ENCODE measurements at regions not wholly inside any gene's neighbourhood (a gene's known extent, or its start where the extent isn't known, plus 50 kb on each side); places are given as distances from the start of the nearest gene placed in this dataset.

DNA sequence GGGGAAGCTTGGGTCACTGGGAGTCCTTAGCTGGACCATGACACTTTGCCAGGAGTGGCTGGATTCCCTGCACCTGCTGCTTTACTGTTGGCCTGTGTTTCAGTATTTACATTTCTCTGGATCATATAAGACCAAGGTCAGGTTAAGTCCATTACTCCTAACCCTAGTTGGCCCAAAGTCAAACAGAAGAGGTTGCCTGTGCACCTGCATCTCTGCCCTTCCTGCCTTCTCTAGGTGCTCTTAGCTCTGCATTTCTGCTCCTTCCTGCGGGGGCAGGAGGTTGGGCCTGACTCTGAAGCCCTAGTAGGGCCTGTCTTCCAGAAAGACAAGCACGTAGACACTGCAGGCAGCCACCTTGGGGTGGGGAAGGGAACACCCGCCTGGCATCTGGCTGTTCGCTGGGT is 124.3 kb downstream of the RPLP1 start:
- DNase-seq (ENCODE audit: low spot score): no peak

DNA sequence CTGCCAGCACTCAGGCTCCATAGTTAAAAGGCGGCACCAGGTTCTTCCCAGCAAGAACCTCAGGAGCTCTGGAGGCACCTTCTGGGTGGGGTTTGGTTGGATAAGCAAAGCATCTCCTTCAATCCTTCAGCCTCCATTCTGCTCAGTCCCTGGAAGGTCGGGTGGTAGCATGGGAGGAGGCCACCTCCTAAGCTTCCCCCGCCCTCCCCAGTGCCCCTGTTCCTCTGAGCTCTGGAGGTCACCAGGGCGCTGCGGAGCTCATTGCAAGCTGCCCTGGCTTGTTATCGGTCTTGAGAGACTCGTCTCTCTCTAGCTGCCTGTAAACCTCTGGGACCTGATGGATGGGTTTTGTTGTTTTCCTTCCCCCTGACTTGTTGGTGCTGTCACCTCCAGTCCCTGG is 124.8 kb downstream of the RPLP1 start:
- DNase-seq (ENCODE audit: low spot score): no peak

DNA sequence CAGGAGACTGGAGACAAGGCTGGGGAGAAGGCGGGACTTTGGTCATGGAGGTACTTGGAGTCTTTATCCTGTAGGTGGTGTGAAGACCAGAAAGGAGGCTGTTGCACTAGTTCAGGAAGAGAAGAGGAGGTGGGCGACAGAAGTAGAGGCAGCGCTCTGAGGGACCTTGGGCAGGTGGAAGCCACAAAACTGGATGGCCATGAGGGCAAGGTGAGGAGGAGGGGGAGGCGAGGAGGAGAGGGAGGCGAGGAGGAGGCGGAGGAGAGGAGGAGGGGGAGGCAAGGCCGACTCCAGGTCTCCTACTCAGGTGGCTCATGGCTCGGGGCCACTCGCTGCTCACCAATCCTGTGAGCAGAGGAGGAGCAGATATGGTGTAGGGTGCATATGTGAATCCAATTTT is 125.6 kb downstream of the RPLP1 start:
- no peak for DNase-seq (ENCODE audit: low spot score)

DNA sequence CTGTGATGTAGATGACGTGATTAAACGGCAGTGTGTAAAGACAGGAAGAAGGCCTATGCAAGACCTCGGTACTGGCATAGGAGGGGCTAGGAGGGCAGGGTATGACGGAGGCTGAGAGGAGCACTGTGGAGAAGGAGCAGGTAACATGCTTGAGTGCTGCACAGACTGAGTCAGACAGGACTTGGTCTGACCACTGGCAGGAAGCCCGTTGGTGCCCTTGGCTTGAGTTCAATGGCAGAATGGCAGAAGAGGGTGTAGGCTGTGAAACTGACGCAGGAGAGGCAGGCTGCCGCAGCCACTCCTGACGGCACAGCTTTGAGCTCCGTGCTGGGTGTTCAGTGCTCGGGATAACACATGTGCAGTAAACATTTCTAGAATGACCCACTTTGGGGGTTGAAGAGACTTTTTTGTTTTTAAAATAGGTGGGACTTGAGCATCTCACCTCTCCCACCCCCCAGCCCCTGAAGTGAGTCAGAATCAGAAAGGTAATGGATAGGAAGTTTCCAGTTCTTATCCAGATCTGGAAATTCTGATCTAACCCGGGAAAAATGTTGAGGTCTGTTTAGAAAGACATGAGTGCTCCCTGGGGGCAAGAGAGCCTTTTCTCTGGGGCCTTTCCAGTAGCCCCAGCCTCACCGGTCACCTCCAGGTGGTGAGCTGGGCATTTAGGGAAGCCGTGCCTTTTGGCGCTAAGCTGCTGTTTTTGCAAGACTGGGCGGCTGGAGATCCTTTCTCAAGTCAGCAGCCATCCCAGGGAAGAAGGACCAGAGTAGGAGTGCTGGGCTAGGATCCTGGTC is 126.4 kb downstream of the RPLP1 start:
- DNase-seq (ENCODE audit: low spot score): peak; percentile 98

DNA sequence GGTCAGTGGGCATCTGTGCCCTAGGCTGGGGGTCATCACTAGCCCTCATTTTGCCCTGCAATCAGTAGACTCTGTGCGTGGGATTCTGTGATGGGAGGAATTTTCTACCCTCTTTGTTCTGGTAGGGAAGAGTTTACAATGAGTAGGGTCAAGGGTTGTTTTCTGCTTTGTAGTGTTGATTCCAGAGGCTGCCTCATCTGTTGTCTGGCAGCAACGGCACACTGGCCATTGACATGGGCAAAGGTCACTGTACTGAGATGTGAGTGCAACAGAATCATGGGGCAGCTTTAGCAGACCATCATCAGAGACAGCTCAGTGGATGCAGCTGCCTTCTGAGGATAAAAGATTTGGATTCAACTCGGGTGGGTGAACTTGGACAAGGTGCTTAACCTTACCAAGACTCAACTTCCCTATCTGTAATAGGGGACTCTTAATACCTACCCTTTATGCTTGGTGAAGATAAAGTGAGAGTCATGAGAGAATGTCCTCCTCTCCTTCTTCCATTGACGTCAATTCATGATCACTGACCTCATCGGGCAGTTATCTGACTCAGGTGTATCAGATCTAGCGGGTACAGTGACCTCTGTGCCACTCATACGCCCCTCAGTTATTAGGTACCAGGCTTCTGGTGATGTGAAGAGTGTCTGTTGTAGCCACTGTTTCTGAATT is 127.5 kb downstream of the RPLP1 start:
- no peak for DNase-seq (ENCODE audit: low spot score)

DNA sequence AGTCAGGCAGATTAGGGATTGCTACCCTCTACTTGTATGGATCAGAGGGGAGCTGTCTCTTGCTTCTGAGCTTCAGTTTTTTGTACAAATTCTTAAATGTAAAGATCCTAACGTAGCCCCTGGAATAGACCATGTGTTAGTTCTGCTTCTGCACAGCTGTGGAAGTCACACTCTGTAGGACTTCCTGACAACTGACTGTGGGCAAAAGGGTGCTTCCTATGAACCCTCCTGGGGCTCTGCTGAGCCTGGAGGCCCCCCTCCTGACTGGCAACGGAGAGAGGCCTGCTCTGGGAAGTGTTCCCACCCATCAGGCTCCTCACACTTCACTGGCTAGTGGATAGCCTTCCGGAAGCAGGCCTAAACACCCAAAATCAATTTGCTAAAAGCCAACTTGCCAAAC is 131.0 kb downstream of the RPLP1 start:
- DNase-seq (ENCODE audit: low spot score): no peak

DNA sequence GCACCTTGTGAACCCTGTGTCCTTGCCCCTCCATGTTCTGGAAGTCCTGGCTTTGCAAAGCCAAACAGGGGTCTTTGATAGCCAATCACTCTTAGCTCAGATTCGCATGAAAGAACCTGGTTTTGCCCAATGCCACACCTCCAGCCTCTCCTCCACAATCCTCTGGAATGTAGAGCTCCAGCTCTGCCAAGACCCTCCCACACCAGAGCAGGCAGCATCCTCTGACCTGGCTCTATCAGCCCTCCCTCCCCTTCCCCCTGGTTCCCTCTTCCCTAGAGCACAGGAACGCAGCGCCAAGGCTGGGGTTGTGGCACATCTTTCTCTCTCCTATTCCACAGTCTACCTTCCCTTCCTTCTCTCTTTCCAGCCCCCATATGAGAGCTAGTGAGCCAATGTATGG is 133.3 kb downstream of the RPLP1 start:
- no peak for DNase-seq (ENCODE audit: low spot score)

DNA sequence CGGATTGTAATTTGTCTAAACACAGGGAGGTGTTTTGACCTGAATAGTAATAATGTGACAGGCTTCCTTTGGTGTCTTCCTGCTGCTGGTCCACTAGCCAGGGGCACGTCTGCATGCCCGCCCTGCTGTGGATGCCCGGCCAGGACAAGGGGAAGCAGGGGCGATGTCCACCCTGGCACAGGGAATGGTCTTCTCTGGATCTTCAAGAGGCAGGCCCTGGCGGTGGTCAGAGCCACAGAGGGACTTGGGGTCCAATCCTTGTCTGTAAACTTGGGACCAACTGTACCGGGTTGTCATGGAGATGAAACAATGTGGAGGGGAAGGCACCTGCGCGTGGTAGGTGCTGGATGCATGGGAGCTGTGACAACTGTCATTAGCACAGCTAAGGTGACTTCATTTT is 134.1 kb downstream of the RPLP1 start:
- DNase-seq (ENCODE audit: low spot score): no peak

DNA sequence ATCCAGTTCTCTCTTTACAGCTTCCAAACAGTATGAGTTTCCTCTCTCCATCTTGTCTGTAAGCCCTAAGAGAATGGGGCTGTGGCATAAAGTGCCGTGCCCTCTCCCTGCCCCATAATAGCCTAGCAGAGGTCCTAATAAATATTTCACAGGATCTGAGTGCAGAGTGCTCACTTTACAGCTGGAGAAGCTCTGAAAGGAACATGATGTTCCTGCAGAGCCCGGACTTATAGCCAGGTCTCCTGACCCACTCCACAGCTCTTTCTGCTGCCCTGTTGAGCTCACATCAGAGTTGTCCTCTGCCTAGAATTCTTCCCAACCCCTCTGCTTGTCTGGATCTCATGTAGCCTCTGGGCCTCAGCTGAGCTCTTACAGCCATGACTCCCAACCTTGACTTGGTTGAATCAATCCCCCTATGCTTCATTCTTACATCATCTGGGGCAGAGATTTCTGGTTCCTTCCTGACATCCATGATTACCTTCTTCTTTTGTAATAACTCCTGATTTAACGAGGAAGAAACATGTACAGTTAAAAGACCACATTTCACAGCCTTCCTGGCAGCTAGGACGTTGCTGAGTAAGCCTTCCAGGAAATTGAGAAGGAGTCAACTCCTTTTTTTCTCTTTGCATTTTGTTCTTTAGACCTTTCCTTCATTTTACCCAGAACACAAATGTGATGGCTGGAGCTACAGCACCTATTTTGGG is 135.3 kb downstream of the RPLP1 start:
- DNase-seq (ENCODE audit: low spot score): no peak

DNA sequence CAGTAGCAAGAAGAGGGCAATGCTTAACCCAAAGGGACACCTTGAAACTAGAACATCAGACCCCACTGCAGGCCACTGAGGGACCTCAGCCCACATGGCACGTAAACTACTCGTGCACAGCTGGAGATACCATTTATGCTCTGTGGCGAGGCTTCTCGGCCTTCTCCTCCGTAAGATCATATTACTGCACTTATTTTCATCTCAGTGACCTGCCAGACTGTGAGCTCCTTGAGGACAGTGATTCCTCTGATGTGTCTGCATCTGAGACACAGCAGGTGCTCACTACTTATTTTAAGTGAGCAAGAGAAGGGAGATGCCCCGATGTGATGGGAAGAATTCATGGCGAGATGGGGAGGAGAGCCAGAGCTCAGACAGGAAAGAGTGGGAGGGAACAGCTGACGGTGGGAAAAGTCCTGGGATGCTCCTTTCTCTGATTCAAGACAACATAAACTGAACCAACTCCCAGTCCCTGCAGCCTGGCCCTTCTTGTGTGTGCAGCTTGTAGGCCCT is 137.6 kb downstream of the RPLP1 start:
- no peak for DNase-seq (ENCODE audit: low spot score)

DNA sequence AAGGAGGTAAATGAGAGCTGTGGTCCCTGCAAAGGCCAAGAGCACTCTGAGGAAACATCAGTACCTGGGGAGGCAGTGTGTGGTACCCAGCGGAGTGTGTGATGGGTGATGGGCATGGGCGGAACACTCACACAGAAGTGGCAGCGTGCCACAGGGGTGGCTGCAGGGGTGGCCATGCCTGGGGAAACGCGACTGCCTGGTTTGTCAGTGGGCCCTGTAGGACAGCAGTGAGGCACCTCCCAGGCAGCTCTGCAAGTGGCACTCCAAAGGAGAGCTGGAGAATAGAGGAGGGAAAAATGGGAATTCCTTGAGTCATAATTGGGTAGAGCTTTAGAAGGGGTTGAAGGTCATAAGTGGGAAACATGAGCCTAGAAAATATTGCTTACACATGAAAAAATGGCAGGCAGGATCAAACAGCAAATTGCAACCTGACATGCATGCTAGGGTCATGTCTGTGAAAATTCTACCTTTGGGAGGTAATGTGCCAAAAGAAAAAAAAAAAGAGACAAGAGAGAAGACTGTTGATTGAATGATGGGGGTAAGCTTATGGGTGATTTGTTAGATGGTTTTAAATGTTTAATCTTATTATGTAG is 138.4 kb downstream of the RPLP1 start:
- DNase-seq (ENCODE audit: low spot score): no peak

DNA sequence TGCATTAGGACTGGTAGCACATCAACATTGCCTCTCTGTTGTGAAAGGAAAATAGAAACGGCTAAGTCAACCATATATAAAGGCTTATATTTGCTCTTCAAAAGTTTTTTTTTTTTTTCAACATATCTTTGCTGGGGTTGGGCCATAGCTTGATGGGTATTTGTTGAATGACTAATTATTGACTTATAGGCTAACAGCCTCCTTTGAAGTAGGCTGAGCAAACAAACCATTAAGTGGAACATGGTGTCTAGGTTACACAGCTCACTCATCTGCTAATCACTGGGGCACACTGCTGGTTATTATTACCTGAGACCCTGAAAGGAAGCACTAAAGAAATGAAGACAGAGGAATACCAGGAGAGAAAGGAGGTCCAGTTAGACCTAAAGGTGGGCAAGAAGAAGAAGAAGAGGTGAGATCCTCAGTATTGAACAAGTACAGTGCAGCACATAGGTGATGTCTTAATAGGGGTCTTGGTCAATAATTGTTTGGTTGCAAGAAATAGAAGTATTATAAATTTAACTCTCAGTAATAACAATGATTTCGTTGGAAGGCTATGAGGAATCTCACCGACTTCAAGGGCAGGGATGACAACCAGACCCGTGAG is 139.4 kb downstream of the RPLP1 start:
- peak; percentile 64 for DNase-seq (ENCODE audit: low spot score)

DNA sequence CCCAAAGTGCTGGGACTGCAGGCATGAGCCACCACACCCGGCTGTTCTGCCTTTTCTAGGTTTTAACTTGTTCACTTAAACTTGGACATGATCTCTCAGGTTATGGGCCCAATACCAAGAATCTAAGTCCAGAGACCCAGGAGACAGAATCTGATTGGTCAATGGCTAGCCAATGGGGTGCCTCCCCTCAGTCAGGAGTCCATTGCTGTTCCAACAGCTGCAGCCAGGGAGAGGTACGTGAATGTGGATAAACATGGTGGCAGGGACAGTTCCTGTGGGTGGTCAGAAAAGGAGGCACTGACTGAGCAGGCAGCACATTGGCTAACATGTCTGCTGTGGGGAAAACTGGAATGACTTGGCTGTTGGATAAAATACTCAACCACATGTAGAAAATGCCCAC is 140.3 kb downstream of the RPLP1 start:
- no peak for DNase-seq (ENCODE audit: low spot score)

DNA sequence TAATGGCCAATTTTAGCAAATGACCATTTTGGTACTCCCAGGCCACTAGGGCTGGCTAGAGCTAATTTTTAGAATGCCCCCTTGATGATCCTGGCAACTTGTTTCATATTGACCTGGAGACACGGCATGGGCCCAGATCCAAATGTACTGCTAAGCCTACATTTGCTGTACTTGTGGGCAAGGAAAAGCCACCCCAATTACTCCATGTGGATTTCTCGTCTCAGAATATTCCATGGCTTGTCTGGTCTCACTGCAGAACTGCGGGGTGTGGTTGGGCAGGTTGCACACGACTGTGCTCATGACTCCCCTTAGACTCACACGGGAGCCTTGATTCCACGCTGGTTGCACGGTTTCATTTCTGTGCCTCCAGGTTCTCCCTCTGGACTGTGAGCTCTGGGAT is 140.9 kb downstream of the RPLP1 start:
- DNase-seq (ENCODE audit: low spot score): no peak

DNA sequence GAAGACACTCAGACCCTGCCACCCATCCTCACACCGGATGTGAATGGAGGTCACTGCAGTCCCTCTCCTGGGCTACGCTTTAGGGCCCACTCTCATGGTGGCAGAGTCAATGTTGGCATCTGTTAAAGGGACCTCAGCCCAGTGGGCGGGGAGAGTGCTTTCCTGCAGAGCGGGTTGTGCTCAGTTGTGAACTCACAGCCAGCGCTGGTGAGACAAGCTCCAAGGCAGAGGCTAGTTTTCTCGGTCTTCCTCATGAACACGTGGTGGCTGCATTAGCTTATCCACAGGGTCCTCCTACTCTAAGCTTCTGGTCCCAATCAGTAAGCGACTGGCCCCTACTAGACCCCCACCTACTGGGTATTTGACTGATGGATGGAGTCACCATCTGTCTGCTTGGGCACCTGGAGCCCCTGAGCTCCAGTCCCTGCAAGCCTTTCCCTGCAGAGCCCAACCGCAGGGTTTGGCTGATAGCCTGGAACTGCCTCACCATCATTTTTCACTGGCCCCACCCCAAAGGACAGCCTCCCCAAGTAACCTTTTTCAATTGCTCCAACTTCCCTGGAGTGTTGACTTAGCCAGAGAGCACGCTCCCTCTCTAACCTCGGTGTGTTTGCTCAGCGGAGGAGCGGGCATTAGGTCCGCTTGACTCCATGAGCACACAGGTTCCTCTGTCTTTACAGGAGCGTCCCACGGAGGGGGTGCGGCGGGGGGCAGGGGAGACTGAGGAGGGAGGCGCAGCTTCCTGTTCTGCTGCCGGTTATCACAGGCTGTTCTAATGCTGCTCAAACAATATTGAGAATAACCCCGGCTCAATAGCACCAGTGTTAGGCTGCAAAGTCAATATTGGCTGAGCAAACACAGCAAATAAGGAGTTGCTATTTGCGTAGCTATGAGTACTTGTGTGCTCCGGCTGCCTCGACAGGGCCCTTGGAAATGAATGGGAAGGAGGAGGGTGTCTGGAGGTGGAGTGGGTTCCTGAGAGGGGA is 141.7 kb downstream of the RPLP1 start:
- DNase-seq (ENCODE audit: low spot score): peak; percentile 44

DNA sequence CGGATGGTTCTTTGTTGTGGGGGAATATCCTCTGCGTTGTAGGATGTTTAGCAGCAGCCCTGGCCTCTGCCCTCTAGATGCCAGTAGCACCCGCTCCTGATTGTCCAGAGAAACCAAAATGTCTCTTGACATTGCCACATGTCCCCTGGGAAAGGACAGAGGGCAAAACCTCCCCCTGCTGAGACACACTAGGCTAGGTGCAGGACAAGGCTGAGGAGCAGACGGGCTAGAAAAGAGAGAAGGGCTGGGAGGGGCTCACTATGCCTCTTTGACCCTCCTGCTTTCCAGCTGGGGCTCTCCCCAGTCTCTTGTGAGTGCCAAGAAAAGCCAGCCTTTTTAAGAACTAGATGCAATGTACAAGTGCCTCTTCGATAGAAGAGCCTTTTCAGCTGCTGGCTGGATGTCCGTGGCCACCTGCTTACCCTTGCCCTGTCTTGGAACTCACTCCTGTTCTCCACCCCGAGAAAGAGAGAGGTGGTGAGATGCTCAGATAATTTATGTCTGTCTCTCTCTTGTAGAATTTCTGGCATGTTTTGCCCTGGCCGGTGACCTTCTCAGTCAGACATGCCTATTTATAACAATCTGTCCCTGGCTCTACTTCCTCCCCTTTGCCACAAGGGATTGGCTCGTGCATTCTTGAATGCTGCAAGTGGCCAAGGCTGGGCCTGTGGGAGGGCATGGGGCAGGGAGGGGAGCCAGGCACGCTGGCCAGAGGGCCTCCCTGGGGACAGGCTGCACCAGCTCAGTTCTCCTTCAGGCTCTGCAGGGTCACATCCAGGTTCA is 142.6 kb downstream of the RPLP1 start:
- peak; percentile 30 for DNase-seq (ENCODE audit: low spot score)

DNA sequence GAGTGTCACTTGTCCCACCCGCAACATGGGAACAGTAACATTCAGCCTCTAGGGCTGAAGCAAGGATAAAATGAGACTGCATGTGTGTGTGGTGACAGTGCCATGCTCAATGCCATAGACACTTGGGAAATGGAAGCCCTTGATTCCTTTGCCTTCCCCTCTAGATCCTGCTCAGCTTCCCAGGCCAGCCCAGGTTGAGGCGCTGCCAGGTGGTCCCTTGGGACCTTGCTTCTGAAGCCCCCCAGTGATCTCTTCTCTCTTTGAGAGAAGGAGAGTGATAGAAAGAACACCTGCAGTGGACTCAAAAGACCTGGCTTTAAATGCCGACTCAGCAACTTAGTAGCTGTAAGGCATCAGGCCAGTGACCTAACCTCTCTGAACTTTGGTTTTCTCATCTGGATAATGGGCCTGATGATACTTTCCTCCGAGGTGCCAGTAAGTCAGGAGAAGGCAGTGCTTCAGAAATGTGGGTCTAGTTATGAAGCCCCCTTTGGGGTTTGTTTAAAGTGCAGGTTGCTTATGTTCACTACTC is 144.5 kb downstream of the RPLP1 start:
- no peak for DNase-seq (ENCODE audit: low spot score)

DNA sequence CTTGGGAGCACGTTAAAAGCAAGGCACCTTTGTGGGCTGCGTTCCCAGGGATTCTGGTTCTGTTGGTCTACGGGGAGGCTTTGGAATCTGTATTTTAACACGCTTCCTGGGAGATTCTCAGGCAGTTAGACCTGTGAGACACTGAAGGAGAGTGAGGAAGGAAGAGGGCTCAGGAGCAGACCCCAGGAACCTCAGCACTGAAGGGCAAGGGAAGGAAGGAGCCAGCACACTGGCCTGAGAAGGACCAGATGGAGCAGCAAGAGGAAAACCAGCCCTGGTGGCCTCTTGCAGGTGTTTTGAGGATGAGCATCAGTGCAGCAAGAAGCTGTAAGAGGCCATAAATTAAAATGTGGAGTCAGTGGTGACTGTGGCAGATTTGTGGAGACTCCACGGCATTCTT is 146.7 kb downstream of the RPLP1 start:
- DNase-seq (ENCODE audit: low spot score): no peak

DNA sequence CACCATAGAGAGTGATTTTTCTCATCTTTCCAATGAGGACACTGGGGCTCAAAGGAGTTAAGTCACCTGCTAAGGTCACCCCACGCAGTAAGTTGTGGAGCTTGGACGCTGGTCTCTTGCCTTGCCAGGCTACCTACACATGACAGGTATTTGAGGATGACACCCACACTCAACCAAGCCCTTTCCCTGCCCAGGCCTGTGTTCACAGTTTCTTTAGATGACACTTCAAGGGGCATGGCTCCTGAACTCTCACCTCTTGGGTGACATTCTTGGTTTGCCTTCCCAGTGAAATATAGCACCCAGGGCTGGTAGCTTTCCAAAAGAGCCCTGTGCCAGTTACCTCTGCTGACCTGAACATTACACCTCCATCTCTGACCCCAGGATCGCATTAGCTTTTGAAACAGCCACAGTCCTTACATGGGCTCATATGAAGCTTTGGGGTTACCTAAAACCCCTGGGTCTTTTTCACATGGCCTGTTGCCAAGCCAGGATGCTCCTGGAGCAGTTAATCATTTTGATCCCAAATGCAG is 148.0 kb downstream of the RPLP1 start:
- DNase-seq (ENCODE audit: low spot score): no peak
